DND-41 (cell line): ENCODE measurements at regions not wholly inside any gene's neighbourhood (a gene's known extent, or its start where the extent isn't known, plus 50 kb on each side); places are given as distances from the start of the nearest gene placed in this dataset.

Source experiments
- ATAC-seq: fragments of 200-7000 bp; cut with Tn5 transposase; 3 replicates; pipeline ENCODE4 v1.9.1; 2021; ENCODE audit warnings: low read depth; ENCODE audit not compliant: insufficient read depth
- DNase-seq: peaks from one replicate; pipeline ENCODE4 v3.0.0-alpha.2; 2020
- H2AFZ ChIP-seq: 2 replicates; pipeline ENCODE4 v1.6.0; 2012; ENCODE audit warnings: low read depth, low read length
- H3K27ac ChIP-seq: 2 replicates; pipeline ENCODE4 v1.5.1; 2012; ENCODE audit warnings: low read length, inconsistent platforms
- H3K27me3 ChIP-seq: fragments of 200-600 bp; sonication (generic); 2 replicates; pipeline ENCODE4 v1.6.0; 2012; ENCODE audit warnings: low read length, mild to moderate bottlenecking, inconsistent platforms; ENCODE audit not compliant: insufficient read depth, poor library complexity
- H3K36me3 ChIP-seq: 2 replicates; pipeline ENCODE4 v1.5.1; 2012; ENCODE audit warnings: low read length, inconsistent platforms; ENCODE audit not compliant: insufficient read depth
- H3K4me1 ChIP-seq: 2 replicates; pipeline ENCODE4 v1.5.1; 2012; ENCODE audit warnings: mild to moderate bottlenecking, low read length; ENCODE audit not compliant: insufficient read depth
- H3K4me2 ChIP-seq: 2 replicates; pipeline ENCODE4 v1.6.0; 2012; ENCODE audit warnings: mild to moderate bottlenecking, moderate library complexity, low read length, inconsistent platforms; ENCODE audit not compliant: insufficient read depth
- H3K4me3 ChIP-seq, 2 experiments: fragments of 200-600 bp in 1 of 2; shearing (Covaris generic) in 1 of 2; 2 replicates each; pipeline ENCODE4 v1.5.1; 2012 to 2016; ENCODE audit warnings: inconsistent platforms in 2 of 2, low read length in 2 of 2, mild to moderate bottlenecking in 2 of 2, low read depth in 1 of 2, moderate library complexity in 1 of 2
- H3K79me2 ChIP-seq: 2 replicates; pipeline ENCODE4 v1.6.0; 2012; ENCODE audit warnings: low read length, inconsistent platforms; ENCODE audit not compliant: insufficient read depth
- H3K9ac ChIP-seq: 2 replicates; pipeline ENCODE4 v1.6.0; 2012; ENCODE audit warnings: low read depth, mild to moderate bottlenecking, inconsistent platforms, low read length, moderate library complexity
- H3K9me3 ChIP-seq: 2 replicates; pipeline ENCODE4 v1.5.1; 2012; ENCODE audit warnings: low read length, moderate library complexity, mild to moderate bottlenecking, inconsistent platforms; ENCODE audit not compliant: insufficient read depth, severe bottlenecking
- H4K20me1 ChIP-seq: 2 replicates; pipeline ENCODE4 v1.6.0; 2012; ENCODE audit warnings: low read length; ENCODE audit not compliant: insufficient read depth
- CTCF ChIP-seq: IDR thresholded peaks from 2 replicates; pipeline ENCODE4 v1.5.1; 2012; ENCODE audit warnings: borderline replicate concordance, low read length, moderate library complexity, mild to moderate bottlenecking; ENCODE audit not compliant: poor library complexity, severe bottlenecking; ENCODE audit errors: extremely low read depth
- EZH2 ChIP-seq: IDR thresholded peaks from 3 replicates; pipeline ENCODE4 v1.6.1; 2012; ENCODE audit warnings: borderline replicate concordance, low read depth, mild to moderate bottlenecking, moderate library complexity, low read length, inconsistent platforms; ENCODE audit not compliant: severe bottlenecking

- ATAC-seq (no peak), DNase-seq (no peak)
- Histone ChIP-seq H2AFZ (no peak overlapping the region), H3K4me3 (no peak overlapping the region), H3K4me1 (no peaks in the 10 kb centered on the region), H3K4me2 (no peak overlapping the region), H3K27ac (no peak overlapping the region), H3K27me3 (no peaks in the 10 kb centered on the region), H3K79me2 (no peaks in the 10 kb centered on the region), H4K20me1 (no peaks in the 10 kb centered on the region), H3K9ac (no peak overlapping the region), H3K9me3 (no peaks in the 10 kb centered on the region), H3K36me3 (no peaks in the 10 kb centered on the region)
- peak; percentile 45 for TF ChIP-seq CTCF
- TF ChIP-seq EZH2: no peak
Observed at GRCh38 chr12:87274594-87275245, 754.5 kb downstream of the C12orf50 start.

- Histone ChIP-seq H2AFZ (no peak overlapping the region), H3K79me2 (no peaks in the 10 kb centered on the region), H3K4me3 (no peak overlapping the region), H3K27ac (no peak overlapping the region), H3K9me3 (no peaks in the 10 kb centered on the region), H3K36me3 (no peaks in the 10 kb centered on the region), H3K9ac (no peak overlapping the region), H3K4me2 (no peak overlapping the region), H4K20me1 (no peaks in the 10 kb centered on the region), H3K27me3 (no peaks in the 10 kb centered on the region), H3K4me1 (no peaks in the 10 kb centered on the region)
- no peak for TF ChIP-seq CTCF
- no peak for TF ChIP-seq EZH2
- ATAC-seq (no peak), DNase-seq (no peak)
Observed at GRCh38 chr12:87272851-87273250, 756.4 kb downstream of the C12orf50 start.

- no peak overlapping the region for H3K9ac ChIP-seq
- TF ChIP-seq CTCF: no peak
- no peak for TF ChIP-seq EZH2
- DNase-seq: no peak
- no peak overlapping the region for H2AFZ ChIP-seq
- H3K79me2 ChIP-seq: no peaks in the 10 kb centered on the region
- H3K4me1 ChIP-seq: no peaks in the 10 kb centered on the region
- H4K20me1 ChIP-seq: no peaks in the 10 kb centered on the region
- no peak overlapping the region for H3K4me3 ChIP-seq
- no peaks in the 10 kb centered on the region for H3K9me3 ChIP-seq
- H3K36me3 ChIP-seq: no peaks in the 10 kb centered on the region
- no peak for ATAC-seq
- H3K27me3 ChIP-seq: no peaks in the 10 kb centered on the region
- no peak overlapping the region for H3K4me2 ChIP-seq
- no peak overlapping the region for H3K27ac ChIP-seq
Observed at GRCh38 chr12:87270919-87271318, 758.3 kb downstream of the C12orf50 start.

- no peak for TF ChIP-seq EZH2
- no peak for TF ChIP-seq CTCF
- no peaks in the 10 kb centered on the region for H3K79me2 ChIP-seq
- H3K4me2 ChIP-seq: no peak overlapping the region
- H3K27me3 ChIP-seq: no peaks in the 10 kb centered on the region
- no peaks in the 10 kb centered on the region for H3K36me3 ChIP-seq
- ATAC-seq (no peak), DNase-seq (no peak)
- H2AFZ ChIP-seq: no peak overlapping the region
- no peak overlapping the region for H3K9ac ChIP-seq
- H3K4me3 ChIP-seq: no peak overlapping the region
- no peaks in the 10 kb centered on the region for H3K4me1 ChIP-seq
- H4K20me1 ChIP-seq: no peaks in the 10 kb centered on the region
- no peaks in the 10 kb centered on the region for H3K9me3 ChIP-seq
- H3K27ac ChIP-seq: no peak overlapping the region
Observed at GRCh38 chr12:87266305-87266704, 762.9 kb downstream of the C12orf50 start.
